ENCODE measurements at regions not wholly inside any gene's neighbourhood (a gene's known extent, or its start where the extent isn't known, plus 50 kb on each side); places are given as distances from the start of the nearest gene placed in this dataset.

GRCh38 chr1:229857585-229857984 is 209.5 kb upstream of the GALNT2 start:
- TF ChIP-seq CTCF (IDR thresholded peaks at IDR 0.05; ENCODE audit: poor library complexity, severe bottlenecking) (no peak), EP300 (conservative IDR thresholded peaks at IDR 0.05; ENCODE audit: poor library complexity, severe bottlenecking) (no peak), RAD21 (conservative IDR thresholded peaks at IDR 0.05) (no peak), POLR2AphosphoS5 (IDR thresholded peaks at IDR 0.05) (no peak), EZH2 (IDR thresholded peaks at IDR 0.05; ENCODE audit: borderline replicate concordance, insufficient read depth, low read length, poor library complexity, severe bottlenecking) (no peak), TAF1 (IDR thresholded peaks at IDR 0.05; ENCODE audit: low read depth) (no peak), REST (IDR thresholded peaks at IDR 0.05; ENCODE audit: borderline replicate concordance) (no peak), SMC3 (conservative IDR thresholded peaks at IDR 0.05; ENCODE audit: poor library complexity) (no peak)
